NCI-H2107 treated with DMSO at 0.1 percent for 48 hours (cell line): ENCODE measurements at regions not wholly inside any gene's neighbourhood (a gene's known extent, or its start where the extent isn't known, plus 50 kb on each side); places are given as distances from the start of the nearest gene placed in this dataset.

Experiments
- DNase-seq: peaks from one replicate; lab custom pipeline; 2025; ENCODE audit not compliant: unreplicated experiment; lab: John Stamatoyannopoulos, UW

DNA sequence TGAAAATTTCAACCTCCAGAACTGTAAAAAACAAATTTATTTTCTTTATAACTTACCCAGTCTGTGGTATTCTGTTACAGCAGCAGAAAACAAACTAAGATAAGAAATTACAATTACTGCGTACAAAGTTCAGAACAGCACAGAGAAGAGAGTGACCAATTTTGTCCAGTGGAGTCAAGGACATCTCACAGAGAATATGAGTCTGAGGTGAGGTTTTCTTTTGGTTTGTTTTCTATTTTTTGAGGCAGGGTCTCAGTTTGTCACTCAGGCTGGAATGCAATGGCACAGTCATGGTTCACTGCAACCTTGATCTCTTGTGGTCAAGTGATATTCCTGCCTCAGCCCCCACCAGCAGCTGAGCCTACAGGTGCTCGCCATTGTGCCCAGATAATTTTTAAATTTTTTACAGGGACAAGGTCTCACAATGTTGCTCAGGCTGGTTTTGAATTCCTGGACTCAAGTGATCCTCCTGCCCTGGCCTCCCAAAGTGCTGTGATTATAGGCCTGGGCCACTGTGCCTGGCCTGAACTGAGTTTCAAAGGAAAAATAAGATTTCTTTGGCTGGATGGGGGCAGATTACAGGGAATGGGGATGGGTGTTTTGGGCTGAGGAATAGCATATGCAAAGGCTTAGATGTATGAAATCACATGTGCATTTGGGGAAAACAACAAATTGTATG lies 201.1 kb upstream of the USP24 start:
- no peak for DNase-seq

DNA sequence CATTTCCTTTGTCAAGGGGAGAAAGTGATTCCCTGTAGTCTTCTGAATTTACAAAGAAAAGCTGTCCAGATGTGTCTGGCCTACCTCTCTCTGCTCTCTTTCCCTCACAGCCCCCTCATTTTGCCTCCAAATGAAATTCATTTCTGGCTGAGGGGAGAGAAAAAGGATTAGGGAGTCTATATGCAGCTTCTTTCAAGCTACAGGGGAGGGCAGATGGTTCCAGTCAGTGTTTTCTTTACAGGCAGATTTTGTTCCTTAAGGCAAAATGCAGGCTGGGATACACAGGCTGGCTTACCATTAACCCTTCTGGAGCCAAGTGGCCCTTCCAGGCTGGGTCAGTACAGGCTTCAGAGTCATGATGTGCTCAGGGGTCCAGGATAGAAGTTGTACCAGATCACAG lies 198.1 kb upstream of the USP24 start:
- no peak for DNase-seq

DNA sequence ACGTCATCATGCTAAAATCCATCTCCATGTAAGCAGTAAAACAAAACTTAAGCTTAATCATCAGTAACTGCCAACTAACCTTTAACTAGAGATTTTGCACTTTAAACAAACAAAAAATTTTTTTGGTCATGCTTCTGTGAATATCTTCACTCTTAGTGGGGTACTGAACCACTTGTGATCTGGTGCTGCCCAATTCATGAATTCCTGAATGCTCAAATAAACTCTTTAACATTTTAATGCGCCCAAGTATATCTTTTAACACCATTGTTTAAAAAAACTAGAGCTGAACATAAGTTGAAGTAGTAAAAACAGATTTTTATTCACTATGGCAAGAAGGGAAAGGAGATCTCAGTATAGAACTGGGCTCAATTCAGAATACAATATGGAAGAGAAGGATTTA lies 196.9 kb upstream of the USP24 start:
- DNase-seq: no peak

DNA sequence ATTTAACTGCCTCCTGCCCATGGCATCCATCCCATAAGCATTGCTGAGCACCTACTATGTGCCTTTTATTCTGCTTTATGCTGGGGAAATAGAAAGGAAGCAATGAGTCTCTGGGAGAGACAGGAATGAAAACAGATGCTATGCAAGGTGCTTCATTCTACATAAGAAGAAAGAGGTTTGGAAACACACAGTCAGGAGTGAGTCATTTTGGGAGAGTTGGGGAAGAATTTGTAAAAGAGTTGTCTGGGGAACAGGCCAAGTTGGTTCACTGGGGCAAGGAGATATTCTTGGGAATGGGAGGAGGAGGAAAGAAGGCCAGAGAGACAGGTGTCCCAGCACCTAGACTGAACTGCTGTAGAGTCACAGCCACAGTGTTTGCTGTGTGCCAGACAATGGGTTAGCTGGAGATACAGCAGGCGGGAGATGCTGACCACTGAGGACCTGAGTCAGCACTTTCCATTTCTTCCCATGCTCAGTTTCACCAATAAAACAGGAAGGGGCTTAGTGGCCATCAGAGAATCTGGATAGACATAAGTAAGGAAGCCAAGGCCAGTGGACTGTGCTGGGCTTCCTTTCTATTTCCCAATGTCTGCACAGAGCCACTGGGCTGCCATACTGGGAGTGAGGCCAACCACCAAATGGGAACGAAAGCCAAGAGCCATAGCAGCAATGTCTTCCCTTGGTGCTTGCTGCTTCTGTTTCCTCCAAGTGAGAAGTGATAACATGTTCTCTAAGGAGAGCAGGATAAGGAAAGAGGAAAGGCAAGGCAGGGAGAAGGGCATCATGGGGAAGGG lies 187.7 kb upstream of the USP24 start:
- DNase-seq: no peak

DNA sequence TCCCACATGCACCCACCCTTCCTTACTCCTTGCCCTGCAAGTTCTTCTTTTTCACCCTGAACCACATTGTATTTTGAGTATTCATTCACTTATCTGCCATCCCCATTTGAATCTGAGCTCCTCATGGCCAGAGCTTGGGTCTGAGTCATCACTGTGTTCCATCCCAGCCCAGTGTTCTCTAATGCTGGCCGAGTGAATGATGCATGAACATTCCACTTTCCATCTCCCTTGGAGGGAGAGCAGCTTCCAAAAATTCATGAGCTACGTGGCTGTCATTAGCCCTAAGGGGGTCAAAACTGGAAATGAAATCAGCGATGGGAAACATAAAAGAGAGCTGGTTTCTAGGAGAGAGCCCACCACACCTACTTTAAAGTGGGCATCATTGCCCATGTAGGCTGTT lies 187.0 kb upstream of the USP24 start:
- DNase-seq: no peak

DNA sequence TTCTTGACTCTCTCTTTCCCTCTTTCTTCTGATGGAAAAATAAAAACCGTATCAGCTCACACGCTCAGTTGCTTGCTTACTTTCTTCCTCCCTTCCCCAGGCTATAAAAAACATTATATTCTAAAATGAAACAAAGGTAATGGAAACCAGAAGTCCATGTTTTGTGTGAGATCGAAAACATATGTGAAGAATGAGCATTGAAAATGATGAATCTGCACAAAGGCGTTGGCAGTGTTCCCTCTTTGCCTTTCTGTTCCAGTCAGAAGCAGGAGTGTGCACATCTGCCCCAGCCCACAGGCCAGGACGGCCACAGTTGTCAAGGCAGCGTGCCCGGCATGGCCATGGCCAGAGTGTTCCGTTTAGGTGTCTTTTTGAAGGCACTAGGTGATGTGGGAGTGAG lies 185.3 kb upstream of the USP24 start:
- no peak for DNase-seq

DNA sequence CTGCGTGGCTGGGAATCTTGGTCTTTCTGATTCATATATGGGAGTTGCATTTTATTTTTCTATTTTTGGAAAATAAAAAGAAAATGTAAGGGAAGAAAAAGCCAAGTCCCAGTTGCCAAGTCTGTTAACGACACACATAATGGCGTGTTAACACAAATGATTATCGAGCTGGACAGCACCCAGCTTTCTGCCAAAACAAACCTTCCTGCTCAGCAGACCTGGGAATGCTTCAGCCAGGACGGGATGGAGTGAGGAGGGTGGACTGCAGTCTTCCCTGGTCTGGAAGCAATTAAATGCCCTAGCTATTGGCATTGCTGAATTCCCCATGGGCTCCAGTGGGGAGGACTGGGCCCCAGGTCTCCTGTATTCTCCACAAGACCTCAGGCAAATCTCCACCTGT lies 184.2 kb upstream of the USP24 start:
- no peak for DNase-seq

DNA sequence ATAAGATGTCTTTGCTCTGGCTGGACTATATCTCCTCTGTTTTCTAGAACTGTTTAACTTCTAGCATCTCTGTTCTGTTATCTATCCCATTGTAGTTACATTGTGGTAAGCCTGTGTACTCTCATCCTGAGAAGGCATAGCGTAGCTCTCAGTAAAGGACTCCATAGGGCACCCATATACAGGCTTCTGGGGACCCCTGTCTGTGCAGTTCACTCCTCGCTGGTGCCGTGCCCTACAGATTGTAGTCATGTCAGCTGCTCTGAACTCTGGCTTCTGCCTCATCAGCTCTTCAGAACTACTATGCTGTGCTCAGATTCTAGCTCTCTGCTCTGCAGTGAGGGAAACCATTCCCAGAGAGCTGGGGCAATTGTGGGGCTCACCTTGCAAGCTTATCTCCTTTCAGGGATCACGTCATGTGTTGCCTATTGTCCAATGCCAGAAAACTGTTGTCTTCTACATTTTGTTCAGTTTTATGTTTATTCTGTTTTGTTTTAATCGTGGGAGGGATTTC lies 181.3 kb upstream of the USP24 start:
- no peak for DNase-seq

DNA sequence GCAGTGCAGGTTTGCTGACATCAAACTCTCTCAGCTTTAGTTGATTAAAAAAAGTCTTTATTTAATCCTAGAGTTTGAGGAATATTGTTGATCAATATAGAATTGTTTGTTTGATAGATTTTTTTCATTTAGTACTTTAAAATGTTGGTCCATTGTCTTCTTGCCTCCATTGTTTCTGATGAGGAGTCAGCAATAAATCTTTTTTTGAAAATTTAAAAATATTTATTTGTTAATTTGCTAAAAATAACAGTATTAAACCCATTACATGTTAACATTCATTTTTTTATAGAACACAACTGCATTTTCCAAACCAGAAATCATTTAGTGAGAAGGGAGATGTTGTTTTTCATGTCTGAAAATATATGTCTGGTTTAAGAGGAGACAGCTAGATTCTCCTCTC lies 173.8 kb upstream of the USP24 start:
- no peak for DNase-seq

DNA sequence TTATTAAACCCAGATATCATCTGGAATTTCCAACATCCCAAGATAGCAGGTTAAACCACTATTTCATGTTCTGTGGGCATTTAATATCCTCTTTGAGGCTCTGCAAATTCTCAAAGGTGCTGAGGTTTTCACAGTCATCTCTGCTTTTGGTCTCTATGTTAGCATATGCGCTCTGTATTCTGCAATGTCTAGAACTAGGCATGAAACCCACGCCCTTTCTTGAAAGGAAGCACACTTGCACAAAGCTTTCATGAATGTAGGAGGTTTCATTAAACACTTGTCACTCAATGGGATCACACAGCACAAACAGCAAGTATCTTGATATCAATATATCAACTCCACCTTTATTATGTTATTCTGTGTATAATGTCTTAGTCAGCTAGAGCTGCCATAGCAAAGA lies 172.0 kb upstream of the USP24 start:
- DNase-seq: no peak

DNA sequence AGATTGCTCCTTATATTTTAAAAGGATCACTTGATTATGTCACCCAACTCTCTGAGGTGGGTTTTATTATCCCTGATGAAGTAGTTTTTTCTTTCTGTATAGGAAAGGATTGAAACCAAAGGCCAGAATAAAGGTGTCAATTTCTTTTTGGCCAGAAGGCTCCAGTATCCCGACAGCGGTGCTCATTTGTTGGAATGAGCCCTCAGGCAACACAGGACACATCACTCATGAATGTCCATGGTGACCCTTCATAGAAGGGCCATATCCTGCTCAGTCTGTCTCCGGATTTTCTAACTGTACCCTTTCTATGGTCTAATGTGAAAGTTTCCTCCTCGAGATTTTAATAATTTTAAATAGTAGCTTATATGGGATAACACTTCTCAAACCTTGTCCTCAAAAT lies 171.3 kb upstream of the USP24 start:
- no peak for DNase-seq

DNA sequence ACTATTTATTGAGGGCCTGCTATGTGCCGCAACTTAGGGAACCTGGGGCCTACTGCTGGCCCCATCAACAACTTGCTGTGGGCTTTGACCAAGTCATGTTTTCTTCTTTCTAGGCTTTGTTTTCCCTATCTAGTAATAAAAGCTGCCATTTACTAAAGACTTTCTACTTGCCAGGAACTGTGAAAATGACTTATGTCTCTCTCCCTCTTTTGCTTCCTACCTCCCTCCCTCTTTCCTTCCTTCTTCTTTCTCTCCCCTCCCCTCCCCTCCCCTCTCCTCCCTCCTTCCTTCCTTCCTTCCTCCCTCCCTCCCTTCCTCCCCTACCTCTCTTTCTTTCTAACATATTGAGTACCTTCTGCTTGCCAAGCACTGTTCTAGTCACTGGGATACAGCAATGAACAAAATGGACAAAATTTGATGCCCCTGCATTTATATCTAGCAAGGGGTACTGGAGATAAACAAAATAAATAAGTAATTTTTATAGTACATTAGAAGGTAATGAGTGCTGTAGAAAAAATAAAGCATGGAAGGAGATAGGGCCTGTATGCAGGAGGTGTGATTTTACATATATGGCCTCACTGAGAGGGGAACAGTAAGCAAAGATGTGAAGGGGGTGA lies 170.3 kb upstream of the USP24 start:
- DNase-seq: no peak

DNA sequence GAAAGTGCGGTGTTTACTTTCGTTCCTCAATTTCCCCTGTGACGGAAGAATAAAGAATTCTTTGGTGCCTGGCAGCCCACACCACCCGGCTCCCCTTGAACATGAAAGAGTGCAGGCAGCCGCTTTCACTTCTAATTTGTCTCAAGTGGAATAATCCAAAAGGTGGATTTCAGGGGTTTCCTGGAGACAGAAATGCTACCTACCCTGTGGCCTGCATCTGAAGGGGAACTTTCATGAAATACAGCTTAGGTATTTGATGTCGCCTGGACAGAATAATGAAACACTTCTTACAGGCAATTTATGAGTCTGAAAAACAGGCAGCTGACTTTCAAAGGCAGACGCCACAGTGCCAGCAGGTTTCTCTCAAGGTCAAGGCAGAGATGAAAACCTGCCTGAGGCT lies 169.5 kb upstream of the USP24 start:
- DNase-seq: no peak

DNA sequence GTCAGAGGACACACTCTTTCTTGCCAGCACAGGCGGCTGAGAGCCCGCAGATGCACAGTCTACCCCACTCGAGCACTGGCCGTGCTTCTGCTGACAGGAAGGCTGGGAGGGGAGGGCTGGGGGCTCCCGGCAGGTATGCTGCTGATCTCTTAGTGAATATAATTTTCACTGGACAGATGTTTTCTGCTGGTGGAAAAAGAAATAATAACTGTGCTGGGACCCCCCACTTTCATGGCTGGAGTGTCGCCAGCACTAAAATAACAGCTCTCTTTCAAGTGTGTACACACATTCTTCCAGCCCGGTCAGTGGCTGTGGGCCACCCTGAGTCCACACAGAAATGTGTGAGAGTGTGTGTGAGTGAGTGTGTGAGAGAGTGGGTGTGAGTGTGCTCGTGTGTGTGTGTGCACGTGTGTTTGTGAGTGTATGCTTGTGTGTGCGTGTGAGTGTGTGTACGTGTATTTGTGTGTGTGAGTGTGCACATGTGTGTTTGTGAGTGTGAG lies 167.7 kb upstream of the USP24 start:
- DNase-seq: no peak

DNA sequence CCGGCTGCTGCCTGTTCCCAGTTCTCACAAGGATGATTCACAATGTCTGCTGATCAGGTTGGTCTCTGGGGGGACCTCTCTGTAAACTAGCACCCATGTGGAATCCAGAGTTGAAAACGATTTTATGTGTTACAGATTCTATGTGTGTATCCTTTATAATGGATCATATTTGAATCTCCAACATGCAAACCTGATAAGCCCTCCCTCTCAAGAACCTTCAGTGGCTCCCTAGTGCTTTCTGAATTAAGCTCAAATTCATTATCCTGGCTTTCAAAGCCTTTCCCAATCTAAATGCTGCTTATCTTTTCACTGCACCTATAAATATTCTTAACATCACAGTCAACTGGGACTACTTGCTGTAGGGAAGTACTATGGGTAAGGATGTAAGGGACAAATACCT lies 166.8 kb upstream of the USP24 start:
- no peak for DNase-seq

DNA sequence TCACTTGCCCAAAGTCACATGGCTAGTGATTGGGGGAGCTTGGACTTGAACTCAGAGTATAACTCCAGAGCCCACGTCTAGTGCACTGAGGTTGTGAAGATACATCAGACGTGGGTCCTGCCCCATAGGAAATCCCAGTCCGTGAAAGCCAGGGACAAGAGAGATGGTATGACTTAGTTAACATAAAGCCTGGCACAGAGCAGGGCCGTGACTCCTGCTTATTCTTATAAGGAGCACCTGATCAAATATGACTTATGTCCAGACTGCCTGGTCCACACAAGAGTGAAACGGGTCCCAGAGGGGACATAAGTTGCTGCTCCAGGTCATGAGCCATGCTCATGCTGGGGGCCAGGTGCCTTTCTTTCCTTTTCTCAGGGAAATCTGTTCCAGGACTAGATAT lies 166.3 kb upstream of the USP24 start:
- DNase-seq: no peak

DNA sequence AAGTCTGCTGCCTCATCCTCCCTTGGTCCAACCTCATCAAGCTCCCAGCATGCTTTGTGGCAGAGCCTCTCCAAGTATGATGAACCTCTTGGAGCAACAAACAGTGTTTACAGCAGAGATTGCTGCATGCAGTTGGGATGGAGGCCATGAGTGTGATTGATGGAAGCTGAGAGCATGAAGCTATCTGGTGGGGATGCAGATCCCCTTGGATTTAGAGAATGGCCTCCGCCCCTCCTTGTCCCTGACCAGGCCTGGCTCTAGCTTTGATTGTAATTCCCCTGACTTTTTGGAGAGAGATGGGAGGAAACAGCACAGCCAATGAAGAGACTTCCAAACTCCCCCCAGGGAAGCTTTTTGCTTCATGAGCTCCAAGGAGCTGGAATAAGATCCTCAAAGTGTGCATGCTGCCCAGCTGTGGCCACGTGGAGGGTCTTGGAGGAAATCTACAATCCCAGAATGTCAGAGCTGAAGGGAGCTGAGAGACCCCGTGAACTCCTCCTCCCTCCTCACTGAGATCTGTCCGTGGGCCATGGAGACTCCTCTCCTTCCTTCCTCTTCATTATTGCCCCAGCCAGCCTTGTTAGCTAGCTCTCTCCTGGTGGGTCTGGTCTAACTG lies 165.3 kb upstream of the USP24 start:
- DNase-seq: no peak

DNA sequence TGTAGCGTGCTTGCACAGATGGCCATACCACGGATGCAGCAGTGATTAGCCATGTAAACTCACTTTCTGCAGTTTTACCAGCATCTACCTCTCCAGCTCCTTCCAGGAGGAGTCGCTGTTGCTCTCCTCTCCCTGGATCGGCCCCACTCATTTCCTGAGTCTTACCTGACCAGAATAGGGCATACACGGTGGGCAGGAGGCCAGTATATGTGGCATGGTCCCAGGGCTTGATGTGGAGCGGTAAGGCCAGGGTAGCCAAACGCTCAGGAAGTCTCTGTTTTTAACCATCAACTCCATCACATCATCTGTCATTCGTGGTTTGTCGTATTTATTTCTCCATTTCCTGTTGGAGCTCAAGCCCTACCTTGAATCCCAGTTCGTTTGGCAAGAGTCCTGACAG lies 163.4 kb upstream of the USP24 start:
- DNase-seq: no peak

DNA sequence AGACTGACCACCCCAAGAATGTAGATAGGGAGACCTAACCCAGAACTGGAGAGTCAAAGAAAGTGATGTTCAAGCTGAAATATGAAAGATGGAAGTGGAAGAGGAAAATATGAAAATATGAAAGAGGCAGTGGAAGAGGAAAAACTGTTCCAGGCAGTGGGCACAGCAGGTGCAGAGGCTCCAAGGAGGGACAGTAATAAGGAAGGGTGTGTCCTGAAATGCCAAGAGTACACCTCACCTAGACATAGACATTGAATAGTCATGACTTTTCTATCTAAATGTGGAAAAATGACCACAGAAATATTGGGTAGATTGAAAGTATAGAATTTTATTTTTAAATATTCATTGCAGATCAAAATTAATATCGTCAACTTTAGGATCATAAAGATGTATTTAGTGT lies 161.7 kb upstream of the USP24 start:
- DNase-seq: no peak

DNA sequence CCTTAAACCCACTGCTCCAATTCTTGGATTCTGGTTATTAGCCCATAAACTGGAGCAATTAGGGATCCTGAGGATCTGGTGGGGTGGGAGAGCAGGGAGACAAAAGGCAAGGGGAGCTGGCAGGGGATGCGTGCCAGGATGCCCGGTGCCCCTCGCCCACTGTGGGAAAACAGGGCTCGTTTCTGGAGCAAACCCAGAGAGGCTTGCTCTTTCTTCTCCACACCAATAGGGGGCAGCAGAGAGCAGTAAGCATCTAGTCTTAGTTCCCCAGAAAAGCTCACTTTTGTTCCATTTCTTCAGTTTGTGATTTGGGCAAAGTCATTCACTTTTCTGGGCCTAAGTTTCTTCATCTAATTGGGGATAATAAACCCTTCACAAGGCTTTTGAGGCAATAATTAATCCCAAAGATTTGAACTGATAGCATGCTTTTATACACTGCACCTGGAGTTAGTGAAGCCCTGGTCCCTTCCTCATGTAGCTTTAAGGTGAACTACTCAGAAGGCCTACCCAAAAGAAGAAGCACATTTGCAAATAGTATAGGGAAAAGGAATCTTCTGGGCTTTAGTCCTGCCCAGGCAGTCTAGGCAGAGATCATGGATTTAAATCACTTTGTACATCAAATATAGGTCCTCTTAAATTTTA lies 160.6 kb upstream of the USP24 start:
- DNase-seq: peak; percentile 44
